ENCODE measurements at regions not wholly inside any gene's neighbourhood (a gene's known extent, or its start where the extent isn't known, plus 50 kb on each side); places are given as distances from the start of the nearest gene placed in this dataset. TPM values are rescaled to one million over a fixed set of nuclear protein-coding genes. Genes with fewer than 3 reads are reported as not detected.

Small RNA genes lying in the stretch of these regions (small RNA-seq; reads per million reads assigned to genes)
- gene RNA5SP167 (ENCODE audit: low replicate concordance) (not detected), gene RNU6-1230P (ENCODE audit: low replicate concordance) (not detected)
